ENCODE measurements at regions not wholly inside any gene's neighbourhood (a gene's known extent, or its start where the extent isn't known, plus 50 kb on each side); places are given as distances from the start of the nearest gene placed in this dataset.

- TF ChIP-seq CTCF (IDR thresholded peaks at IDR 0.05) (no peak), POLR2A (IDR thresholded peaks at IDR 0.05) (no peak), EP300 (IDR thresholded peaks at IDR 0.05) (no peak), POLR2AphosphoS5 (IDR thresholded peaks at IDR 0.05) (no peak)
Observed at GRCh38 chr1:208527156-208527555, 283.0 kb upstream of the PLXNA2 start.

Data from sigmoid colon (tissue), 4 donors.